ENCODE measurements at regions not wholly inside any gene's neighbourhood (a gene's known extent, or its start where the extent isn't known, plus 50 kb on each side); places are given as distances from the start of the nearest gene placed in this dataset.
"Not testable (repeated sequence)": the region's sequence is repeated elsewhere in the genome, so short reads cannot be mapped to it uniquely, and the experiment has no call there.

- not testable (repeated sequence) for TF ChIP-seq EZH2 (IDR thresholded peaks at IDR 0.05; ENCODE audit: insufficient read depth, poor library complexity, severe bottlenecking); EZH2phosphoT487 (IDR thresholded peaks at IDR 0.05; ENCODE audit: insufficient read depth, low read depth)
These were observed 157.9 kb downstream of the TTLL2 start for GRCh38 chr6:167482801-167483200.

Data from GM23248 (cell line).